ENCODE measurements at regions not wholly inside any gene's neighbourhood (a gene's known extent, or its start where the extent isn't known, plus 50 kb on each side); places are given as distances from the start of the nearest gene placed in this dataset.

DNA sequence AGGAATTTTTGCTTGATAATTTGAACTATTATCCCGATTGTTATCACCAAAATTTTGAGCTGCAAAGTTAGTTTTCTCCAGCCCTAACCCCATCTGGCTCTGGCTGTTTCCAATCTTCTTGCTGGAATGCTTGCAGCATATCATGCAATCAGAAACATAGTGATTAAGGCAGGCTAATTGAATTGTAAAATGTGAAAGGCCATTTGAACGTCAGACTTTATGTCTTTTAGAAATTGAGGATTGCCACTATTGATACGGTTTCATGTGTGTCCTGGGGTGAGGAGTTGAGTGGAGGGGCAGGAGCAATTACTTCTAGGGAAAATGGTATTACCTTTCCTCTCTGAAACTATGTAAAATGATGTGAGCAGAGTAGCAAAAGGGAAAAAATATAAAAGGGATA, 1674.5 kb upstream of the LRRTM1 start:
- Histone ChIP-seq H3K9me3 (no peaks in the 10 kb centered on the region), H3K27me3 (no peaks in the 10 kb centered on the region), H3K9ac (ENCODE audit: low read depth in 2 of 2, low read length in 2 of 2) (no peak overlapping the region), H3K4me3 (no peak overlapping the region), H3K4me1 (no peaks in the 10 kb centered on the region), H3K27ac (no peak overlapping the region), H3K36me3 (no peaks in the 10 kb centered on the region)
- TF ChIP-seq, protein P1, sequence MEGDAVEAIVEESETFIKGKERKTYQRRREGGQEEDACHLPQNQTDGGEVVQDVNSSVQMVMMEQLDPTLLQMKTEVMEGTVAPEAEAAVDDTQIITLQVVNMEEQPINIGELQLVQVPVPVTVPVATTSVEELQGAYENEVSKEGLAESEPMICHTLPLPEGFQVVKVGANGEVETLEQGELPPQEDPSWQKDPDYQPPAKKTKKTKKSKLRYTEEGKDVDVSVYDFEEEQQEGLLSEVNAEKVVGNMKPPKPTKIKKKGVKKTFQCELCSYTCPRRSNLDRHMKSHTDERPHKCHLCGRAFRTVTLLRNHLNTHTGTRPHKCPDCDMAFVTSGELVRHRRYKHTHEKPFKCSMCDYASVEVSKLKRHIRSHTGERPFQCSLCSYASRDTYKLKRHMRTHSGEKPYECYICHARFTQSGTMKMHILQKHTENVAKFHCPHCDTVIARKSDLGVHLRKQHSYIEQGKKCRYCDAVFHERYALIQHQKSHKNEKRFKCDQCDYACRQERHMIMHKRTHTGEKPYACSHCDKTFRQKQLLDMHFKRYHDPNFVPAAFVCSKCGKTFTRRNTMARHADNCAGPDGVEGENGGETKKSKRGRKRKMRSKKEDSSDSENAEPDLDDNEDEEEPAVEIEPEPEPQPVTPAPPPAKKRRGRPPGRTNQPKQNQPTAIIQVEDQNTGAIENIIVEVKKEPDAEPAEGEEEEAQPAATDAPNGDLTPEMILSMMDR (IDR thresholded peaks at IDR 0.05) = no peak
- intact Hi-C loops (cut with DNase I) = no loop called here
- no peak for DNase-seq

DNA sequence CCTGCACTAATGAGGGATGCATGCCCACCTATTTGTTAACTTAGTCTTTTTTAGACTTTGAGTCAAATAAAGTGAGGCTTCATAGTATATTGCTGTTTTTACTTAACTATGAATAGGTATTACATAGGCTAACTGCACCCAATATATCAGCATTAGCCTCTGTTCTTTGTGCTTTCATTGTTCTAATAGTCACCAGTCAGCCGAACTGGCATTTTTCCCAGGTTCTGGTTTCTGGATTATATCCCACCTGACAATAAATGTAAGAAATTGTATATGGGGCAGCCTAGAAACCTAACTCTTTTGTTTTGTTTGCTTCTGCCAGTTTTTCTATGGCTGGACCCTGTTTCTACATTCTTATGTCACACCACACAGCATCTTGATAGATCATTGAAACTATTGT, 1672.4 kb upstream of the LRRTM1 start:
- H3K9ac ChIP-seq (ENCODE audit: low read depth in 2 of 2, low read length in 2 of 2) = no peak overlapping the region
- no peak overlapping the region for H3K27ac ChIP-seq
- H3K27me3 ChIP-seq = no peaks in the 10 kb centered on the region
- intact Hi-C loops (cut with DNase I) = no loop called here
- no peaks in the 10 kb centered on the region for H3K4me1 ChIP-seq
- no peaks in the 10 kb centered on the region for H3K9me3 ChIP-seq
- no peak for DNase-seq
- TF ChIP-seq, protein P1 (IDR thresholded peaks at IDR 0.05) = no peak
- H3K36me3 ChIP-seq = no peaks in the 10 kb centered on the region
- H3K4me3 ChIP-seq = no peak overlapping the region

DNA sequence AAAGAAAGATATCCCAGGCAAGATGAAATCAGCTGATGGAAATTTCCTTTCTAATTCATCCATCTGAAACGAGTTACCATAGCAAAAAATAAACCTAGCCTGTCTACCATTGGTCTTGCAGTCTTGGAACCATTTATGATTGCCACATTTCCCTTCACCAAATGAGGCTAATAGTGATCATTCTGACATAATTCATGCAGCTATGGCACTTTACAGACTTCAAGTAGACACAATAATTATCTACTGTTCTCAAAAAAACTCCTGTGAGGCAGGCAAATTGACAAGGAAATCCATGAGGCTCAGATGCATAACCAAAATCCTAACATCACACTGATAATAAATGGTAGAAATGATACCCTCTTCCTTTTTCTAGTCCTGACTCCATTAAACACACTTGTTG, 1669.7 kb upstream of the LRRTM1 start:
- H3K27me3 ChIP-seq = no peaks in the 10 kb centered on the region
- TF ChIP-seq, protein P1 (IDR thresholded peaks at IDR 0.05) = no peak
- H3K36me3 ChIP-seq = no peaks in the 10 kb centered on the region
- H3K9me3 ChIP-seq = no peaks in the 10 kb centered on the region
- H3K4me1 ChIP-seq = no peaks in the 10 kb centered on the region
- no peak overlapping the region for H3K9ac ChIP-seq (ENCODE audit: low read depth in 2 of 2, low read length in 2 of 2)
- DNase-seq = no peak
- H3K27ac ChIP-seq = no peak overlapping the region
- H3K4me3 ChIP-seq = no peak overlapping the region
- intact Hi-C loops (cut with DNase I) = no loop called here

DNA sequence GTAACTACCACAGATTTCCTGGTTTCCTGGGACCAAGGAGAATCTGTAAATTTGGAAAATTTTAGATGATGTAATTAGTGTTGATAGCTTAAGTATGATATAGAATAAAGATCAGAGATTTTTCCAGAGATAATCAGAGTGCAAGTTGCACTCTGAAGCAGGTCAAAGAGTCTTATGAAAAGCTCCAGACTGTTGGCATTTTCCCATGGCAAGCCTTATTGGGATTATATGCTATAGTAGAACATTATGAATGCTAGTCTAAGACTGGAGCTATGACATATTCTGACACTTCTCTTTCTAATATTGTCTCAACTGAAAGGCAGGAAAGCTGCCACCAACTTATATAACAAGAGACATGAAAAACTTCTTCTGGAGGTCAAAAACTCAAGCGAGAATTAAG, 1638.3 kb upstream of the LRRTM1 start:
- Histone ChIP-seq H3K9me3 (no peaks in the 10 kb centered on the region), H3K4me3 (no peak overlapping the region), H3K36me3 (no peaks in the 10 kb centered on the region), H3K27ac (no peak overlapping the region), H3K9ac (ENCODE audit: low read depth in 2 of 2, low read length in 2 of 2) (no peak overlapping the region), H3K27me3 (no peaks in the 10 kb centered on the region), H3K4me1 (no peaks in the 10 kb centered on the region)
- TF ChIP-seq, protein P1 (IDR thresholded peaks at IDR 0.05) = no peak
- intact Hi-C loops (cut with DNase I) = no loop called here
- no peak for DNase-seq

DNA sequence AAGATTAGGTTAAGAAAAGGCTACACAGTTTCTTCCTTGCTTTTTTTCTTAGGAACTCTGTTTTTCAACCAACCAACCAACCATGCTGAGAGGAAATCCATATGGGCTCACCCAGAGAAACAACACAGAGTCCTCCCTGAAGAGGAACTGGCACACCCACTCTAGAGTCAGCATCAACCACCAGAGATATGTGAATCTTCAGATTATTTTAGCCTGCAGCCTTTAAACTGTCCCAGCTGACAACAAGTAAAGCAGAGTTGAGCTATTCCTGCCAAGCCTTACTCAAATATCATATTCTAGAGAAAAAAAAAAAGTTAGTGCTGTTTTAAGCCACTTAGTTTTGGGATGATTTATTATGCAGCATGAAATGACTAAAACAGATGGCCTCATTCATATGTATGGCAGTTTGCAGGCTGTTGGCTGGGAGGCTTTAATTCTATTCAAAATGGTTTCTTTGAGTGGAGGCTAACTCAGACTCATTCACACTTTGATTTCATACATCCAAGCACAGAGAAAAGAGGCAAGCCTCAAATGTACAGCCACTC, 1637.7 kb upstream of the LRRTM1 start:
- Histone ChIP-seq H3K27me3 (no peaks in the 10 kb centered on the region), H3K4me3 (no peak overlapping the region), H3K36me3 (no peaks in the 10 kb centered on the region), H3K4me1 (no peaks in the 10 kb centered on the region), H3K9me3 (no peaks in the 10 kb centered on the region), H3K27ac (no peak overlapping the region), H3K9ac (ENCODE audit: low read depth in 2 of 2, low read length in 2 of 2) (no peak overlapping the region)
- TF ChIP-seq, protein P1 (IDR thresholded peaks at IDR 0.05) = no peak
- DNase-seq = no peak
- intact Hi-C loops (cut with DNase I) = no loop called here
